HEK293 (cell line): ENCODE measurements at regions not wholly inside any gene's neighbourhood (a gene's known extent, or its start where the extent isn't known, plus 50 kb on each side); places are given as distances from the start of the nearest gene placed in this dataset.

Source experiments
- CTCF ChIA-PET: fragments of 350-600 bp; formaldehyde crosslinking; extraction: SDS; loops from one replicate; lab custom pipeline; 2021; ENCODE audit warnings: antibody characterized with exemption; lab: Yijun Ruan, JAX
- POLR2A ChIA-PET: fragments of 300-600 bp; formaldehyde crosslinking; extraction: SDS; loops from one replicate; lab custom pipeline; 2020; ENCODE audit warnings: antibody characterized with exemption, inconsistent platforms; lab: Yijun Ruan, JAX
- H3K27ac ChIP-seq: fragments of 200-500 bp; sonication (Bioruptor generic); 2 replicates; pipeline ENCODE4 v1.5.1; 2014; ENCODE audit warnings: low read depth, low read length, control low read depth, inconsistent platforms; ENCODE audit errors: extremely low read depth
- H3K36me3 ChIP-seq, 2 experiments: fragments of 200-500 bp in 1 of 2; sonication (Bioruptor generic) in 1 of 2; 1 replicate in 1 of 2; 2 replicates in 1 of 2; pipeline ENCODE4 v1.5.1; 2014 to 2017; ENCODE audit warnings: inconsistent platforms in 2 of 2, low read length in 2 of 2; ENCODE audit not compliant: control insufficient read depth in 2 of 2, insufficient read depth in 1 of 2
- H3K4me1 ChIP-seq: fragments of 200-500 bp; sonication (Bioruptor generic); 2 replicates; pipeline ENCODE4 v1.5.1; 2014; ENCODE audit warnings: mild to moderate bottlenecking, low read length, inconsistent platforms; ENCODE audit not compliant: control insufficient read depth, insufficient read depth
- H3K4me3 ChIP-seq: 2 replicates; pipeline ENCODE4 v1.5.1; 2011; ENCODE audit warnings: low read depth, mild to moderate bottlenecking, control low read depth, low read length, moderate library complexity
- H3K9me3 ChIP-seq: fragments of 200-500 bp; sonication (Bioruptor generic); 2 replicates; pipeline ENCODE4 v1.5.1; 2014; ENCODE audit warnings: low read depth, low read length, inconsistent platforms; ENCODE audit not compliant: control insufficient read depth, insufficient read depth
- BCL11A ChIP-seq: fragments of 450-650 bp; formaldehyde crosslinking; IDR thresholded peaks from 2 replicates; pipeline ENCODE4 v1.5.1; 2016; ENCODE audit warnings: low read depth, missing biosample characterization, missing genetic modification characterization
- FEZF1 ChIP-seq: fragments of 450-650 bp; formaldehyde crosslinking; IDR thresholded peaks from 2 replicates; pipeline ENCODE4 v1.5.1; 2016; ENCODE audit warnings: missing biosample characterization, missing genetic modification characterization
- GFI1B ChIP-seq: fragments of 450-650 bp; formaldehyde crosslinking; IDR thresholded peaks from 2 replicates; pipeline ENCODE4 v1.5.1; 2016; ENCODE audit warnings: missing biosample characterization, missing genetic modification characterization
- KLF7 ChIP-seq: fragments of 450-650 bp; formaldehyde crosslinking; IDR thresholded peaks from 2 replicates; pipeline ENCODE4 v1.5.1; 2016; ENCODE audit warnings: missing biosample characterization, missing genetic modification characterization, borderline replicate concordance
- KLF8 ChIP-seq: fragments of 450-650 bp; formaldehyde crosslinking; IDR thresholded peaks from 2 replicates; pipeline ENCODE4 v1.5.1; 2016; ENCODE audit warnings: missing biosample characterization, missing genetic modification characterization
- MZF1 ChIP-seq: fragments of 450-650 bp; formaldehyde crosslinking; IDR thresholded peaks from 2 replicates; pipeline ENCODE4 v1.5.1; 2017; ENCODE audit warnings: missing biosample characterization, missing genetic modification characterization, borderline replicate concordance
- SCRT1 ChIP-seq: fragments of 450-650 bp; formaldehyde crosslinking; IDR thresholded peaks from 2 replicates; pipeline ENCODE4 v1.5.1; 2016; ENCODE audit warnings: missing biosample characterization, missing genetic modification characterization, borderline replicate concordance
- ZBTB20 ChIP-seq: fragments of 450-650 bp; formaldehyde crosslinking; IDR thresholded peaks from 2 replicates; pipeline ENCODE4 v1.5.1; 2016; ENCODE audit warnings: missing biosample characterization, missing genetic modification characterization
- ZBTB44 ChIP-seq: fragments of 450-650 bp; IDR thresholded peaks from 2 replicates; pipeline ENCODE4 v1.5.1; 2018; ENCODE audit warnings: missing biosample characterization, mild to moderate bottlenecking, missing genetic modification characterization
- ZNF132 ChIP-seq: fragments of 450-650 bp; formaldehyde crosslinking; IDR thresholded peaks from 2 replicates; pipeline ENCODE4 v1.5.1; 2017; ENCODE audit warnings: missing biosample characterization, missing genetic modification characterization, borderline replicate concordance
- ZNF146 ChIP-seq: fragments of 450-650 bp; formaldehyde crosslinking; IDR thresholded peaks from 2 replicates; pipeline ENCODE4 v1.5.1; 2016; ENCODE audit warnings: missing biosample characterization, missing genetic modification characterization
- ZNF19 ChIP-seq: fragments of 450-650 bp; formaldehyde crosslinking; IDR thresholded peaks from 2 replicates; pipeline ENCODE4; 2016; ENCODE audit warnings: missing biosample characterization, missing genetic modification characterization, low read depth
- ZNF202 ChIP-seq: fragments of 450-650 bp; formaldehyde crosslinking; IDR thresholded peaks from 2 replicates; pipeline ENCODE4 v1.5.1; 2016; ENCODE audit warnings: missing biosample characterization, missing genetic modification characterization, borderline replicate concordance
- ZNF24 ChIP-seq: fragments of 450-650 bp; formaldehyde crosslinking; IDR thresholded peaks from 2 replicates; pipeline ENCODE4 v1.5.1; 2016; ENCODE audit warnings: missing biosample characterization, missing genetic modification characterization
- ZNF366 ChIP-seq: fragments of 450-650 bp; formaldehyde crosslinking; conservative IDR thresholded peaks from 2 replicates; pipeline ENCODE4 v1.5.1; 2016; ENCODE audit warnings: missing biosample characterization, missing genetic modification characterization
- ZNF433 ChIP-seq: fragments of 450-650 bp; formaldehyde crosslinking; IDR thresholded peaks from 2 replicates; pipeline ENCODE4 v1.5.1; 2016; ENCODE audit warnings: missing biosample characterization, missing genetic modification characterization, low read depth
- ZNF449 ChIP-seq: fragments of 450-650 bp; formaldehyde crosslinking; IDR thresholded peaks from 2 replicates; pipeline ENCODE4 v1.5.1; 2017; ENCODE audit warnings: missing biosample characterization, mild to moderate bottlenecking, missing genetic modification characterization, moderate library complexity
- ZNF571 ChIP-seq: fragments of 450-650 bp; formaldehyde crosslinking; IDR thresholded peaks from 2 replicates; pipeline ENCODE4 v1.5.0; 2017; ENCODE audit warnings: missing biosample characterization, missing genetic modification characterization
- ZNF624 ChIP-seq: fragments of 450-650 bp; formaldehyde crosslinking; IDR thresholded peaks from 2 replicates; pipeline ENCODE4 v1.5.1; 2017; ENCODE audit warnings: missing biosample characterization, missing genetic modification characterization
- ZNF843 ChIP-seq: fragments of 450-650 bp; formaldehyde crosslinking; IDR thresholded peaks from 2 replicates; pipeline ENCODE4 v1.5.1; 2016; ENCODE audit warnings: missing biosample characterization, missing genetic modification characterization
- TF ChIP-seq, protein P1 (sequence below): fragments of 450-650 bp; formaldehyde crosslinking; IDR thresholded peaks from 2 replicates; pipeline ENCODE4 v1.5.1; 2016; ENCODE audit warnings: missing biosample characterization, missing genetic modification characterization
- TF ChIP-seq, protein P2 (sequence below): fragments of 450-650 bp; formaldehyde crosslinking; IDR thresholded peaks from 2 replicates; pipeline ENCODE4 v1.5.1; 2016; ENCODE audit warnings: missing biosample characterization, missing genetic modification characterization
- TF ChIP-seq, protein P3 (sequence below): fragments of 450-650 bp; formaldehyde crosslinking; IDR thresholded peaks from 2 replicates; pipeline ENCODE4 v1.5.1; 2016; ENCODE audit warnings: missing biosample characterization, missing genetic modification characterization
- TF ChIP-seq, protein P4 (sequence below): fragments of 450-650 bp; formaldehyde crosslinking; IDR thresholded peaks from 2 replicates; pipeline ENCODE4 v1.5.1; 2017; ENCODE audit warnings: missing biosample characterization, missing genetic modification characterization

- ChIA-PET POLR2A (no interaction called here), CTCF (interaction anchor here (1.3 kb wide), 1 partner anchor 8 kb away, joined by 6 read pairs; no protein-coding TSS in a partner anchor)
- Histone ChIP-seq H3K36me3 (no peaks in the 10 kb centered on the region), H3K27ac (no peak overlapping the region), H3K4me1 (peaks cover 16% of the 10 kb centered on the region), H3K9me3 (no peaks in the 10 kb centered on the region), H3K4me3 (no peak overlapping the region)
- TF ChIP-seq ZNF449 (no peak), ZNF19 (tag by site-specific recombination) (no peak), ZBTB20 (no peak), ZNF433 (tag by site-specific recombination) (no peak), SCRT1 (no peak), ZNF132 (tag by site-specific recombination) (no peak), BCL11A (tag by site-specific recombination) (no peak), ZNF202 (no peak), KLF8 (tag by site-specific recombination) (no peak), ZNF624 (tag by site-specific recombination) (no peak), FEZF1 (tag by site-specific recombination) (no peak), GFI1B (no peak)
- TF ChIP-seq, protein P1, sequence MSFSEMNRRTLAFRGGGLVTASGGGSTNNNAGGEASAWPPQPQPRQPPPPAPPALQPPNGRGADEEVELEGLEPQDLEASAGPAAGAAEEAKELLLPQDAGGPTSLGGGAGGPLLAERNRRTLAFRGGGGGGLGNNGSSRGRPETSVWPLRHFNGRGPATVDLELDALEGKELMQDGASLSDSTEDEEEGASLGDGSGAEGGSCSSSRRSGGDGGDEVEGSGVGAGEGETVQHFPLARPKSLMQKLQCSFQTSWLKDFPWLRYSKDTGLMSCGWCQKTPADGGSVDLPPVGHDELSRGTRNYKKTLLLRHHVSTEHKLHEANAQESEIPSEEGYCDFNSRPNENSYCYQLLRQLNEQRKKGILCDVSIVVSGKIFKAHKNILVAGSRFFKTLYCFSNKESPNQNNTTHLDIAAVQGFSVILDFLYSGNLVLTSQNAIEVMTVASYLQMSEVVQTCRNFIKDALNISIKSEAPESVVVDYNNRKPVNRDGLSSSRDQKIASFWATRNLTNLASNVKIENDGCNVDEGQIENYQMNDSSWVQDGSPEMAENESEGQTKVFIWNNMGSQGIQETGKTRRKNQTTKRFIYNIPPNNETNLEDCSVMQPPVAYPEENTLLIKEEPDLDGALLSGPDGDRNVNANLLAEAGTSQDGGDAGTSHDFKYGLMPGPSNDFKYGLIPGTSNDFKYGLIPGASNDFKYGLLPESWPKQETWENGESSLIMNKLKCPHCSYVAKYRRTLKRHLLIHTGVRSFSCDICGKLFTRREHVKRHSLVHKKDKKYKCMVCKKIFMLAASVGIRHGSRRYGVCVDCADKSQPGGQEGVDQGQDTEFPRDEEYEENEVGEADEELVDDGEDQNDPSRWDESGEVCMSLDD (tag by site-specific recombination) = no peak
These were observed 101.2 kb upstream of the SLC4A4 start for GRCh38 chr4:71237641-71238040.

DNA sequence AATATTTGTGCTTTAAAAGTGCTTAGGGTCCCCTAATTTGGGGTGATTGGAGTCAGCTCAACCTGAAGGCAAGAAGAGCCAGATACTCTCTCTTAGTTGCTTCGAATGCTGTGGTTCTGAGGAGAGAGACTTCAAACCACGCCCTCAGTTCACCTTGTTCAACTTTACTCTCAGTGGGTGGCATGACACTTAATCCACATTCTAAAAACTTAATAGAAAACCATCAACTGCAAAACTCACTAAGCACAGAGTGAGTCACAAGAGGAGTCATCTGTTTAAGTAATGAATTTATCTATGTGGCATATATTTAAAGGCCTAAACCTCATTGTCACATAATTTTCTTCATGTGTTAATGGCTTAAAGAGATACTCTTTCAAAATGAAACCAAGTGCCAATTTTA is 99.5 kb upstream of the SLC4A4 start:
- Histone ChIP-seq H3K4me3 (no peak overlapping the region), H3K36me3 (no peaks in the 10 kb centered on the region), H3K9me3 (no peaks in the 10 kb centered on the region), H3K27ac (no peak overlapping the region), H3K4me1 (peaks cover 12% of the 10 kb centered on the region)
- ChIA-PET POLR2A (no interaction called here), CTCF (no interaction called here)
- TF ChIP-seq ZBTB44 (tag by site-specific recombination) (0 out of 2 replicates have a peak, but pooled peaks have one; percentile 28), KLF7 (tag by site-specific recombination) (no peak), ZNF366 (peak; percentile 55), ZNF146 (tag by site-specific recombination) (no peak), ZNF571 (no peak), MZF1 (tag by site-specific recombination) (no peak), ZNF24 (tag by site-specific recombination) (no peak), ZNF843 (tag by site-specific recombination) (0 out of 2 replicates have a peak, but pooled peaks have one; percentile 64)
- TF ChIP-seq, protein P2, sequence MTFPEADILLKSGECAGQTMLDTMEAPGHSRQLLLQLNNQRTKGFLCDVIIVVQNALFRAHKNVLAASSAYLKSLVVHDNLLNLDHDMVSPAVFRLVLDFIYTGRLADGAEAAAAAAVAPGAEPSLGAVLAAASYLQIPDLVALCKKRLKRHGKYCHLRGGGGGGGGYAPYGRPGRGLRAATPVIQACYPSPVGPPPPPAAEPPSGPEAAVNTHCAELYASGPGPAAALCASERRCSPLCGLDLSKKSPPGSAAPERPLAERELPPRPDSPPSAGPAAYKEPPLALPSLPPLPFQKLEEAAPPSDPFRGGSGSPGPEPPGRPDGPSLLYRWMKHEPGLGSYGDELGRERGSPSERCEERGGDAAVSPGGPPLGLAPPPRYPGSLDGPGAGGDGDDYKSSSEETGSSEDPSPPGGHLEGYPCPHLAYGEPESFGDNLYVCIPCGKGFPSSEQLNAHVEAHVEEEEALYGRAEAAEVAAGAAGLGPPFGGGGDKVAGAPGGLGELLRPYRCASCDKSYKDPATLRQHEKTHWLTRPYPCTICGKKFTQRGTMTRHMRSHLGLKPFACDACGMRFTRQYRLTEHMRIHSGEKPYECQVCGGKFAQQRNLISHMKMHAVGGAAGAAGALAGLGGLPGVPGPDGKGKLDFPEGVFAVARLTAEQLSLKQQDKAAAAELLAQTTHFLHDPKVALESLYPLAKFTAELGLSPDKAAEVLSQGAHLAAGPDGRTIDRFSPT (tag by site-specific recombination) = 0 out of 2 replicates have a peak, but pooled peaks have one; percentile 25
- TF ChIP-seq, protein P3, sequence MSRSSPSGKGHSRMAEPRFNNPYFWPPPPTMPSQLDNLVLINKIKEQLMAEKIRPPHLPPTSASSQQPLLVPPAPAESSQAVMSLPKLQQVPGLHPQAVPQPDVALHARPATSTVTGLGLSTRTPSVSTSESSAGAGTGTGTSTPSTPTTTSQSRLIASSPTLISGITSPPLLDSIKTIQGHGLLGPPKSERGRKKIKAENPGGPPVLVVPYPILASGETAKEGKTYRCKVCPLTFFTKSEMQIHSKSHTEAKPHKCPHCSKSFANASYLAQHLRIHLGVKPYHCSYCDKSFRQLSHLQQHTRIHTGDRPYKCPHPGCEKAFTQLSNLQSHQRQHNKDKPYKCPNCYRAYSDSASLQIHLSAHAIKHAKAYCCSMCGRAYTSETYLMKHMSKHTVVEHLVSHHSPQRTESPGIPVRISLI = 0 out of 2 replicates have a peak, but pooled peaks have one; percentile 31
- TF ChIP-seq, protein P4, sequence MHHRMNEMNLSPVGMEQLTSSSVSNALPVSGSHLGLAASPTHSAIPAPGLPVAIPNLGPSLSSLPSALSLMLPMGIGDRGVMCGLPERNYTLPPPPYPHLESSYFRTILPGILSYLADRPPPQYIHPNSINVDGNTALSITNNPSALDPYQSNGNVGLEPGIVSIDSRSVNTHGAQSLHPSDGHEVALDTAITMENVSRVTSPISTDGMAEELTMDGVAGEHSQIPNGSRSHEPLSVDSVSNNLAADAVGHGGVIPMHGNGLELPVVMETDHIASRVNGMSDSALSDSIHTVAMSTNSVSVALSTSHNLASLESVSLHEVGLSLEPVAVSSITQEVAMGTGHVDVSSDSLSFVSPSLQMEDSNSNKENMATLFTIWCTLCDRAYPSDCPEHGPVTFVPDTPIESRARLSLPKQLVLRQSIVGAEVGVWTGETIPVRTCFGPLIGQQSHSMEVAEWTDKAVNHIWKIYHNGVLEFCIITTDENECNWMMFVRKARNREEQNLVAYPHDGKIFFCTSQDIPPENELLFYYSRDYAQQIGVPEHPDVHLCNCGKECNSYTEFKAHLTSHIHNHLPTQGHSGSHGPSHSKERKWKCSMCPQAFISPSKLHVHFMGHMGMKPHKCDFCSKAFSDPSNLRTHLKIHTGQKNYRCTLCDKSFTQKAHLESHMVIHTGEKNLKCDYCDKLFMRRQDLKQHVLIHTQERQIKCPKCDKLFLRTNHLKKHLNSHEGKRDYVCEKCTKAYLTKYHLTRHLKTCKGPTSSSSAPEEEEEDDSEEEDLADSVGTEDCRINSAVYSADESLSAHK (tag by site-specific recombination) = no peak
